22Rv1 (cell line): ENCODE measurements at regions not wholly inside any gene's neighbourhood (a gene's known extent, or its start where the extent isn't known, plus 50 kb on each side); places are given as distances from the start of the nearest gene placed in this dataset.

ENCODE experiments used
- ZFX ChIP-seq: fragments of 450-650 bp; IDR thresholded peaks from 2 replicates; pipeline ENCODE4 v1.6.1; 2017; ENCODE audit warnings: antibody characterized with exemption, borderline replicate concordance
- TF ChIP-seq, protein P1 (sequence below): fragments of 450-650 bp; IDR thresholded peaks from 2 replicates; pipeline ENCODE4 v1.5.1; 2017; ENCODE audit warnings: mild to moderate bottlenecking

DNA sequence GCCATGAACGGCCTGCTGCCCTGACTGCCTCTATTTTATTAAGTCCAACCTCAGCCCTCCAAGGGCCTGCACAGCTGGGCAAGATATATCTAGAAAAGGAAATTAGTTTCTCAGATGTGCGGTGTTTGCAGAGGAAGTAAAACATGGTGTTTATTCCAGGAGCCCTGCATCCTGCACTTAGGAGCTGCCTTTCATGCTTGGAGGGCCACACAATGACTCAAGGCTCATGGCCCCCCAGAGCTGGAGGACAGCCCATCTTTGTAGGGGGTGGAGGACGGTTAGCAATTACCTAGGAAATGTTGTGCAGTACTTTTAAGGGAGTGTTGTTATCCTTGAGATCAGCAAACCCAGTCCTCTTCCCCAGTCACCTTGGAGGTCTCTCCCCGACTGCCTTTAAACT is 80.5 kb downstream of the COPRS start:
- TF ChIP-seq, protein P1, sequence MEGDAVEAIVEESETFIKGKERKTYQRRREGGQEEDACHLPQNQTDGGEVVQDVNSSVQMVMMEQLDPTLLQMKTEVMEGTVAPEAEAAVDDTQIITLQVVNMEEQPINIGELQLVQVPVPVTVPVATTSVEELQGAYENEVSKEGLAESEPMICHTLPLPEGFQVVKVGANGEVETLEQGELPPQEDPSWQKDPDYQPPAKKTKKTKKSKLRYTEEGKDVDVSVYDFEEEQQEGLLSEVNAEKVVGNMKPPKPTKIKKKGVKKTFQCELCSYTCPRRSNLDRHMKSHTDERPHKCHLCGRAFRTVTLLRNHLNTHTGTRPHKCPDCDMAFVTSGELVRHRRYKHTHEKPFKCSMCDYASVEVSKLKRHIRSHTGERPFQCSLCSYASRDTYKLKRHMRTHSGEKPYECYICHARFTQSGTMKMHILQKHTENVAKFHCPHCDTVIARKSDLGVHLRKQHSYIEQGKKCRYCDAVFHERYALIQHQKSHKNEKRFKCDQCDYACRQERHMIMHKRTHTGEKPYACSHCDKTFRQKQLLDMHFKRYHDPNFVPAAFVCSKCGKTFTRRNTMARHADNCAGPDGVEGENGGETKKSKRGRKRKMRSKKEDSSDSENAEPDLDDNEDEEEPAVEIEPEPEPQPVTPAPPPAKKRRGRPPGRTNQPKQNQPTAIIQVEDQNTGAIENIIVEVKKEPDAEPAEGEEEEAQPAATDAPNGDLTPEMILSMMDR, result no peak
- no peak for TF ChIP-seq ZFX
